ENCODE measurements at regions not wholly inside any gene's neighbourhood (a gene's known extent, or its start where the extent isn't known, plus 50 kb on each side); places are given as distances from the start of the nearest gene placed in this dataset.

DNA sequence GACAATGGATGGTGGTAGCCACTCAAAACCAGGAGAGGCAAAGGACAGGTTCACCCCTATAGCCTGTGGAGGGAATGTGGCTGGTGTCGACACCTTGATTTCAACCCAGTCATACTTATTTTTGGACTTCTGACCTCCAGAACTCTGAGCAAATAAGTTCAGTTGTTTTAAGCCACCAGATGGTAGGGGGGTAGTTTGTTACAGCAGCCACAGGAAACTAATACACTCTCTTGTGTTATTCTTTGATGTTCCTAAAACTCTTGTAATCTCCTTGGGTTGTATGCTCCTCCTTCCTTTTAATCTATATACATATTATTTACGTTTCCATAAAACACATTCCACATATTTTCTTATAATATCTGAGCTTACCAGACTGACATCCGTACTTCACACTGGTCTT is 65.9 kb downstream of the ZBTB18 start:
- TF ChIP-seq PPARA (CRISPR knock-in tag; IDR thresholded peaks at IDR 0.05; ENCODE audit: borderline replicate concordance) (no peak), ISL1 (CRISPR knock-in tag; IDR thresholded peaks at IDR 0.05) (no peak), ESRRG (CRISPR knock-in tag; IDR thresholded peaks at IDR 0.05) (no peak)

All from SK-N-SH treated with all-trans-retinoic acid at 6 μM for 48 hours (cell line).